GM04503 (cell line): ENCODE measurements at regions not wholly inside any gene's neighbourhood (a gene's known extent, or its start where the extent isn't known, plus 50 kb on each side); places are given as distances from the start of the nearest gene placed in this dataset.
"Not testable (repeated sequence)": the region's sequence is repeated elsewhere in the genome, so short reads cannot be mapped to it uniquely, and the experiment has no call there.

Experiments used
- DNase-seq: peaks from one replicate; pipeline ENCODE4 v3.0.0-alpha.2; 2012; ENCODE audit warnings: low read depth

GRCh38 chr17:15864061-15864460 lies 80.9 kb upstream of the ADORA2B start:
- not testable (repeated sequence) for DNase-seq

- not testable (repeated sequence) for DNase-seq
Observed at GRCh38 chr17:15864472-15864871, 80.5 kb upstream of the ADORA2B start.

GRCh38 chr17:15866015-15866414 lies 78.9 kb upstream of the ADORA2B start:
- DNase-seq, result not testable (repeated sequence)

DNA sequence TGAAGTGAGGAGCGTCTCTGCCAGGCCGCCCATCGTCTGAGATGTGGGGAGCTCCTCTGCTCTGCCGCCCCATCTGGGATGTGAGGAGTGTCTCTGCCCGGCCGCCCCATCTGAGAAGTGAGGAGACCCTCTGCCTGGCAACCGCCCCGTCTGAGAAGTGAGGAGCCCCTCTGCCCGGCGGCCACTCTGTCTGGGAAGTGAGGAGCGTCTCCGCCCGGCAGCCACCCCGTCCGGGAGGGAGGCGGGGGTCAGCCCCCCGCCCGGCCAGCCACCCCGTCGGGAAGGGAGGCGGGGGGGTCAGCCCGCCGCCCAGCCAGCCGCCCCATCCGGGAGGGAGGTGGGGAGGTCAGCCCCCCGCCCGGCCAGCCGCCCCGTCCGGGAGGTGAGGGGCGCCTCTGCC lies 77.6 kb upstream of the ADORA2B start:
- not testable (repeated sequence) for DNase-seq

DNA sequence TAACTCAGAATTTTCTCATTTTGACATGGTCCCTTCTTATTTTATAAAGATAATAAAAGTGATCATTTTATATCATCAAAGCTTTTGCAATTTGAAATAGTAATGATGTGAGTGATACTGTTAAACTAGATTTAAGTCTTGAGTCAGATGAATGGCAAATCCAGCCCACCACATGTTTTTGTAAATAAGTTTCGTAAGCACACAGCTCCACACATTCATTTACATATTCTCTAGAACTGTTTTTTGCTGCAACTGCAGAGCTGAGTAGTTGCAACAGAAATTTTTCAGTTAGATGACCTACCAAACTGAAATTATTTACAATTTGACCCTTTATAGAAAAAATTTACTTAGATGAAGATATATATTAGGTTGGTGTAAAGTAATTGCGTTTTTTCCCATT lies 75.1 kb upstream of the ADORA2B start:
- not testable (repeated sequence) for DNase-seq

- not testable (repeated sequence) for DNase-seq
Observed at GRCh38 chr17:15872677-15873076, 72.3 kb upstream of the ADORA2B start.

DNA sequence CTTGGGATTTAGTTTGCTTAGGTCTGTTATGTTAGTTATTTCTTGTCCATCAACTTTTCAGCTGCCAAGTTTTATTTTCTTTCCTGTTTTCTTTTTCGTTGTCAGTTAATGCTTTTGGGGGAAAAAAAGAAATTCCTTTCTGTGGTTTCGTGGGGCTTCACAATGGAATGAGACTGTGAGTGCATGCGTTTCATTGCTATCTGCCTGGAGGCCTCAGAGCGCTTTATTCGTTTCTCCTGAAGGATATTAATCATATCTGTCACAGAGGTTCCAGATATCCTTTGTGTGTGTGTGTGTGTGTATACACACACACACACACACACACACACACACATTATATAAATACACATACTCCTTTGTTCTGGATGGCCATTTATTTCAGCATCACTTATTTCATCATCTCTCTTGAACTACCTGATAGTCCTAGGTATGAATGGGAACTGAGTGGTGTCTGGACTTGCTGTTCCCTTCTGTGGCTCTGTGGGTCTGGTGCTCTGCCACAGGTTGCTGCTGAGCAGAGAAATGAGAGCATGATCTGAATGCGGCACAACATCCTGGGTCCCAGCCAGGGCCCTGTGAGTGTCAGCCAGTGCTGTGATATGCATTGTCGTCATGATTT lies 66.9 kb upstream of the ADORA2B start:
- DNase-seq, result not testable (repeated sequence)

DNA sequence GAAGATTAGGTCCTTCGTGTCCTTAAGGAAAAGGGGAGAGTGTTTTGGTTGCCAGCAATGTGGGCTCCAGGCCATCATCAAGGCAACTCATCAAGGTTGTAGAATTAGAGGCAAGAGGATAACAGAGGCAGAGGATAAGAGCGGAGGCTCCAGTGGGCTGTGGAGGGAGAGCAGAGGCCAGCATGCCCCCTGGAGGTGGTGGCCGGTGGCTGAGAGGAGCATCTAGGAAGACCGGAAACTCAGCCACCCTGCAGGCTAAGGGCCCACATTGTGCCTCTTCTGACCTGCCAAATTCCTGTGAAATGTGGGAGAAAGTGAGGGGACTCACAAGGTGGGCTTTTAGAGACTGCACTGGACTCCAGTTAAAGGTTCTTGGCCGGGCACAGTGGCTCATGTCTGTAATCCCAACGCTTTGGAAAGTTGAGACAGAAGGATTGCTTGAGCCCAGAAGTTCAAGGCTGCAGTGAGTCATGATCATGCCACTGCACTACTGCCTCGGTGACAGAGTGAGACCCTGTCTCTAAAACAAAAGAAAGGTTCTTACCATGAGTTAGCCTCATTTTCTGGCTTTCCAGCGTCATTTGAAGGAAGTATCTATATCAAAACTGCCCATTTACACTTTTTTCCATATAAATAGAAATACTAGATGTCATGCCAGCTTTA lies 62.7 kb upstream of the ADORA2B start:
- DNase-seq, result no peak

DNA sequence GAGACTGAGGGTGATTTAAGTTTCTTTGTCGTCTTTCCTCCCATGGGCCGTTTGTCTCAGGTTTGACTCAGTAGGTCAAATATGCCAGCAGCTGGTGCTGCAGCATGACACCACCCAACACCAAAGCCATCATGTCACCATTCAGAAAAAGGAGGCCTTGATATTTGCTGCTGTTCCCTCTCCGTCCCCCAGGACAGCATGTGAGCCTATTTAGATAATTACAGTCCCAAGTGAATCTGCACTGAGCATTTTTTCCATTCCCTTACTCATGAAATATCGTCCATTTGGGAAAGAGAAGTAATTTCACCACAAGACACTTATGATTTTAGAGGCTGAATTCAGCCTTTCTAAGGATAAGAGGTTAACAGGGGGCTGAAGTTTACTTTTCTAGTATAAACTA lies 62.2 kb upstream of the ADORA2B start:
- no peak for DNase-seq

DNA sequence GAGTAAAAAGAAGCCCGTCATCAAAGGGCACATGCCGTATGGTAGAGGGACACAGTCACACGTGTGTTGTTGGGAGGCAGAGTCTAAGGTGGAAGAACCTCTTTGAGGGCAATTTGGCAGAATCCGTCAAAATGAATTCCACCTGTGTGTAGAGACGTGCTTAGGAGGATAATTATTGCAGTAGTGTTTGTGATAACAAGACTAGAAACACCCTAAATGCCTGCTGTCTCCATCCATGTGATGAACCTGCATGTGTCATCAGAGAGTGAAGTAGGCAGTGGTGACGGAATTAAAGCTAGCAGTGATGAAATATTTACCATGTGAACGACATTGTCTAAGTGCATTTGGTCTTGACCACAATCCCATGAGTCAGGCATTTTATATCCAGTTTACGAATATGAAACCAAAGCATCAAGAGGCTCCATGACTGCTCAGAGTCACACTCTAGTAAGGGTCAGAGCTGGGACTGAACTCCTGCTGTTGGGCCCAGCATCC lies 61.3 kb upstream of the ADORA2B start:
- DNase-seq, result peak; percentile 25

DNA sequence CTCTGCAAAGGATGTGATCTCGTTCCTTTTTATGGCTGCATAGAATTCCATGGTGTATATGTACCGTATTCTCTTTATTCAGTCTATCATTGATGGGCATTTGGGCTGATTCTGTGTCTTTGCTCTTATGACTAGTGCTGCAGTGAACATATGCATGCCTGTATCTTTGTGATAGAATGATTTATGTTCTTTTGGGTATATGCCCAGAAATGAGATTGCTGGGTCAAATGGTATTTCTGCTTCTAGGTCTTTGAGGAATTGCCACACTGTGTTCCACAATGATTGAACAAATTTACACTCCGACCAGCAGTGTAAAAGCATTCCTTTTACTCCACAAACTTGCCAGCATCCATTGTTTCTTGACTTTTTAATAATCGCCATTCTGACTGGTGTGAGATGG lies 60.2 kb upstream of the ADORA2B start:
- no peak for DNase-seq

GRCh38 chr17:15885770-15886169 lies 59.2 kb upstream of the ADORA2B start:
- no peak for DNase-seq

- DNase-seq, result no peak
Observed at GRCh38 chr17:15886221-15886620, 58.7 kb upstream of the ADORA2B start.

DNA sequence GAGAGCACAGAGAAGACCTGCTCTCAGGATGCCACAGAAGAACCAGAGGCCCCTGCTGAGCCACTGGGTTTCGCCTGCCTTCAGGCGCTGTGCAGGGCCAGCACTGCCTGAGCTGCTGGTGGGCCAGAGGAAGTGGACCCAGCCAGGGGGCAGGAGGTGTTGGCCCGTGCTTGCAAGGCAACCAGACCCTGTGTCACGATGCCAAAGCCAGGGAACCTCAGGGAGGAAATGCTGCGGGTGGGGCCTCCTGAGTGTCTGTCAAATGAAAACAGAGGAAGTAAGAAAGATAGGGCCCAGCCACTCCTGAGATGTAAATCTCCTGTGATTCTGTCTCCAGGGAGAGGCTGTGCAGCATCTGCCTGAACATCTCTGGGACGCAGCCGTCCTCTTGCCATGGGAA lies 58.1 kb upstream of the ADORA2B start:
- DNase-seq, result no peak

DNA sequence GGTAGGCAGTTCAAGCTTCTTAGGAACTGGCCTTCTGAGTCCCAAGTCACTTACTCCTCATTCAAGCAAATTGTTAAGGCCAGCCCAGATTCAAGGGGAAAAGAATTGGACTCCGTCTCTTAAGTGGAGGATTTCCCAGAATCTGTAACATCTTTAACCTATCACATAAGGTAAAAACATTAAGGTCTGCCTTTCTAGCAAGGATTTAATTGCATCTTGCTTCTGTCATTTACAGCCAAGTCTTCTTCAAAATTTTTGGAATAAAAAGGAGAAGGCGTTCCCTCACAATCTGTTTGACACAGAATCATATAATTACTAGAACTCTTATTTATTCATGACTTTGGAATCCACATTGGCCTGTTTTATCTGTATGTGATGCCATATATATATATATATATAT lies 56.5 kb upstream of the ADORA2B start:
- no peak for DNase-seq

DNA sequence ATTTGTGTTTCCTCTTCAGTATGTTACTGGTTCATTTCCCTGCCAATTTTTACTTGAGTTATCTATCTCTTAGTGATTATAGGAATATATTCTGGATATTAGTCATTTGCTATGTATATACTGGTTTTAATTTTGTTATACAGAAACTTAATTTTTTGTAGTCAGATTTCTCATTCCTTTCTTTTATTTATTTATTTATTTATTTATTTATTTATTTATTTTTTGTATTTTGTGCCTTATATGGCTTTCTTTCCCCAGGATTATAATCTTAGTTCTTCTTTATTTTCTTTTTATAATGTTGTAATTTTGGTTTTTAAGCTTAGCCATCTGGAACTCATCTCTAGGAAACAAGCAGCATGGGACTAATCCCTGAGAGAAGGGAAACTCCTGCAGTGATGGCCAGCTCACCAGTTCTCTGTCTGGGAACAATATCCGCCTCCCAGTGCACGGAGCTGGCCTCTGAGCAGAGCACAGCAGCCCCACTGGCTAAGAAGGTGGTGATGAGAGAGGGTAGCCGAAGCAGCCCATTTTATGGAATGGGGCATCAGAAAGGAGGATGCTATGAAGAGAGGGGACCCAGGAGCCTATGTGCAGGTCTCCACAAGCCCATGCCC lies 54.5 kb upstream of the ADORA2B start:
- no peak for DNase-seq

DNA sequence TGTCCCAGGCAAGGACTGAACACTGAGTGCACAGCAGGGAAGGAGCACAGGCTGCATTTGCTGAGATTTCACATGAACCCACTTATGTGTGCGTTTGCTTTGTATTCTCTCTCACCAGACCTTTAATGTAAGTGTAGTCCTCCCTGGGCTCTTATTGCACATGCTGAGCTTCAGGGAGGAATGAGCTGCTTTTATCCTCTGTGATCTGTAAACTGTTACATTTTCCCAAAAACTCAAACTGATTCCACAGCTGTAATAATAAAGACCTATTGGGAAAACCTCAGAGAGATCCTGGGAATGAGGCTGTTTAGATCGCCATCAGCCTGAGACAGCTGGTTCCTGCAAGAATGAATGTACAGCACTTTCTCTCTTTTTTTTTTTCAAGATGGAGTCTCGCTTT lies 53.6 kb upstream of the ADORA2B start:
- no peak for DNase-seq

- no peak for DNase-seq
Observed at GRCh38 chr17:15892244-15892643, 52.7 kb upstream of the ADORA2B start.

GRCh38 chr17:15892731-15893657 lies 51.9 kb upstream of the ADORA2B start:
- no peak for DNase-seq

- DNase-seq, result no peak
Observed at GRCh38 chr17:15893658-15894024, 51.3 kb upstream of the ADORA2B start.

- no peak for DNase-seq
Observed at GRCh38 chr17:15894258-15894657, 50.7 kb upstream of the ADORA2B start.

DNA sequence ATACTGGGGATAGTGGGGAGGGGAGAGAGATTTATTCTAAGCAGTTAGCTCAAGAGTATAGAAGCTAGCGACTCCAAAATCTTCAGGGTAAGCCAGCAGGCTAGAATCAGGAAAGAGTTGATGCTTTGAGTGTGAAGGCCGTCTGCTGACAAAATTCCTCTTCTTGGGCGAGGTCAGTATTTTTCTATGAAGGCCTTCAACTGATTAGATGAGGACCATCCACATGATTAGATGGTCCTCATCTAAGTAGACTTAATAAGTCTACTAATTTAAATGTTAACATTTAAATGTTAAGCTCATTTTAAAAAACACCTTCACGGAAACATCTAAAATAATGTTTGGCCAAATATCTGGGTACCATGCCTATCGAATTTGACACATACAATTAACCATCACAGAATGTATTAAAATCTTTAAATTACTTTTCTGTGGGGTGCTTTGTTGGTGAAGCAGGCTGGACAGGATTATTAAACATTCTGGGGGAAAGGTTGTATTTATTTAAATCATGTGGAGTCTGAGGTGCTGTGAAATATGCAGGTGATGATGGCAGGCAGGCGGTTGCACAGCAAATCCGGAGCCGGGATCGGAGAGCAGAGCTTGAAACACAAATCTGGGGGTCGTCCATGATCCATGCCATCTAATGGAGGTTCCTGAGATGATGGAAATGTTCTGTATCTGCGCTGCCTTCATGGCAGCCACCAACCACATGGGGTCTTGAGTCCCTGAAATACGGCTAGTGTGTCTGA lies 49.8 kb upstream of the ADORA2B start:
- no peak for DNase-seq
